LNCaP clone FGC (cell line): ENCODE measurements at regions not wholly inside any gene's neighbourhood (a gene's known extent, or its start where the extent isn't known, plus 50 kb on each side); places are given as distances from the start of the nearest gene placed in this dataset.

Experiments used
- DNase-seq: peaks from one replicate; pipeline ENCODE4 v3.0.0-alpha.2; 2011; ENCODE audit warnings: low read depth
- H3K4me3 ChIP-seq: 2 replicates; pipeline ENCODE4 v1.5.1; 2011; ENCODE audit warnings: mild to moderate bottlenecking, low read depth, low read length, control low read depth
- CTCF ChIP-seq: IDR thresholded peaks from 2 replicates; pipeline ENCODE4 v1.5.1; 2012; ENCODE audit warnings: mild to moderate bottlenecking; ENCODE audit not compliant: control insufficient read depth, insufficient read depth; ENCODE audit errors: extremely low read depth

- DNase-seq, result no peak
- H3K4me3 ChIP-seq, result no peak overlapping the region
- no peak for TF ChIP-seq CTCF
Measured at GRCh38 chr7:53684693-53685092, 649.3 kb downstream of the POM121L12 start.

GRCh38 chr7:53690411-53690810 is 655.0 kb downstream of the POM121L12 start:
- TF ChIP-seq CTCF, result no peak
- H3K4me3 ChIP-seq, result no peak overlapping the region
- no peak for DNase-seq

- TF ChIP-seq CTCF, result no peak
- DNase-seq, result no peak
- no peak overlapping the region for H3K4me3 ChIP-seq
Measured at GRCh38 chr7:53697913-53698312, 662.5 kb downstream of the POM121L12 start.

- no peak for DNase-seq
- TF ChIP-seq CTCF, result no peak
- H3K4me3 ChIP-seq, result no peak overlapping the region
Measured at GRCh38 chr7:53699215-53699837, 663.9 kb downstream of the POM121L12 start.

GRCh38 chr7:53719122-53719521 is 683.7 kb downstream of the POM121L12 start:
- no peak overlapping the region for H3K4me3 ChIP-seq
- TF ChIP-seq CTCF, result no peak
- no peak for DNase-seq

GRCh38 chr7:53740971-53741370 is 705.5 kb downstream of the POM121L12 start:
- DNase-seq, result no peak
- H3K4me3 ChIP-seq, result no peak overlapping the region
- no peak for TF ChIP-seq CTCF
